OCI-LY7 (cell line): ENCODE measurements at regions not wholly inside any gene's neighbourhood (a gene's known extent, or its start where the extent isn't known, plus 50 kb on each side); places are given as distances from the start of the nearest gene placed in this dataset.

ENCODE experiments used
- BruUV-seq: library from RNA; stranded (reverse); fragments of 400-500 nt; replicated peaks from 2 replicates; lab custom pipeline; 2021; lab: Mats Ljungman, UMichigan
- CTCF ChIA-PET: fragments of 300-600 bp; sonication (Branson Sonifier 250); formaldehyde crosslinking; loops from one replicate; lab custom pipeline; 2022; ENCODE audit warnings: antibody characterized with exemption; ENCODE audit not compliant: unreplicated experiment; lab: Charles Lee
- POLR2A ChIA-PET: fragments of 300-600 bp; sonication (Branson Sonifier 250); formaldehyde crosslinking; loops from one replicate; lab custom pipeline; 2022; ENCODE audit warnings: antibody characterized with exemption; lab: Charles Lee
- DNase-seq: peaks from one replicate; pipeline ENCODE4 v3.0.0-alpha.2; 2015; ENCODE audit warnings: low spot score
- H2AFZ ChIP-seq: fragments of 200-600 bp; sonication (generic), shearing (Covaris generic); 2 replicates; pipeline ENCODE4 v1.6.1; 2014; ENCODE audit warnings: mild to moderate bottlenecking, antibody characterized with exemption, low read length, moderate library complexity
- H3K27ac ChIP-seq: fragments of 200-600 bp; sonication (generic); 2 replicates; pipeline ENCODE4 v1.5.1; 2014; ENCODE audit warnings: mixed run types, low read depth, mild to moderate bottlenecking, moderate library complexity, low read length, inconsistent platforms; ENCODE audit not compliant: poor library complexity, severe bottlenecking
- H3K36me3 ChIP-seq: fragments of 200-600 bp; sonication (generic); 2 replicates; pipeline ENCODE4 v1.6.1; 2014; ENCODE audit warnings: mild to moderate bottlenecking, antibody characterized with exemption, low read length, moderate library complexity, mixed read lengths; ENCODE audit not compliant: insufficient read depth
- H3K4me1 ChIP-seq: fragments of 200-600 bp; sonication (generic); 2 replicates; pipeline ENCODE4 v1.5.1; 2014; ENCODE audit warnings: mild to moderate bottlenecking, low read length; ENCODE audit not compliant: insufficient read depth, poor library complexity, severe bottlenecking
- H3K4me2 ChIP-seq: fragments of 200-600 bp; sonication (generic); 2 replicates; pipeline ENCODE4 v1.6.1; 2014; ENCODE audit warnings: mild to moderate bottlenecking, low read length
- H3K4me3 ChIP-seq: fragments of 200-600 bp; sonication (generic); 2 replicates; pipeline ENCODE4 v1.5.1; 2014; ENCODE audit warnings: mild to moderate bottlenecking, low read depth, low read length; ENCODE audit not compliant: poor library complexity, severe bottlenecking
- H3K79me2 ChIP-seq: fragments of 200-600 bp; sonication (generic); 2 replicates; pipeline ENCODE4 v1.6.1; 2016; ENCODE audit warnings: low read depth, mild to moderate bottlenecking, low read length, moderate library complexity, mixed read lengths; ENCODE audit not compliant: insufficient read depth
- H3K9me2 ChIP-seq: fragments of 200-600 bp; sonication (generic); 2 replicates; pipeline ENCODE4 v1.6.1; 2016; ENCODE audit warnings: mild to moderate bottlenecking, low read length, mixed read lengths; ENCODE audit not compliant: insufficient read depth
- H3K9me3 ChIP-seq: fragments of 200-600 bp; sonication (generic); 2 replicates; pipeline ENCODE4 v1.6.1; 2014; ENCODE audit warnings: mild to moderate bottlenecking, mixed run types, low read length, mixed read lengths
- H4K20me1 ChIP-seq: fragments of 200-600 bp; sonication (generic); 2 replicates; pipeline ENCODE4 v1.6.1; 2014; ENCODE audit warnings: mild to moderate bottlenecking, antibody characterized with exemption, low read length, moderate library complexity, mixed read lengths; ENCODE audit not compliant: insufficient read depth
- CTCF ChIP-seq: fragments of 200-600 bp; sonication (generic); conservative IDR thresholded peaks from 2 replicates; pipeline ENCODE4 v1.5.1; 2014; ENCODE audit warnings: mild to moderate bottlenecking, antibody characterized with exemption, low read length, moderate library complexity, mixed read lengths
- EZH2phosphoT487 ChIP-seq: fragments of 200-600 bp; sonication (generic); IDR thresholded peaks from 2 replicates; pipeline ENCODE4 v1.6.1; 2018; ENCODE audit warnings: low read depth, borderline replicate concordance, mild to moderate bottlenecking, mixed run types, antibody characterized with exemption, low read length, moderate library complexity, mixed read lengths
- intact Hi-C: fragments of 100-400 bp; cut with micrococcal nuclease; formaldehyde crosslinking; loops from one replicate; pipeline ENCODE4 v1.10.0; 2022; ENCODE audit not compliant: unreplicated experiment

- DNase-seq: no peak
- no TSS peak for BruUV-seq
- Histone ChIP-seq H3K9me2 (no peaks in the 10 kb centered on the region), H3K79me2 (no peaks in the 10 kb centered on the region), H3K4me3 (no peak overlapping the region), H3K4me2 (0 out of 2 replicates have a peak overlapping the region, but pooled peaks have one; percentile 7), H2AFZ (no peak overlapping the region), H3K9me3 (no peaks in the 10 kb centered on the region), H3K4me1 (peaks cover 34% of the 10 kb centered on the region), H4K20me1 (no peaks in the 10 kb centered on the region; the same call in 1 of the 2 replicates), H3K36me3 (no peaks in the 10 kb centered on the region), H3K27ac (no peak overlapping the region)
- POLR2A ChIA-PET: interaction anchor here (1.1 kb wide), 1 partner anchor 19 kb away, joined by 3 read pairs; no protein-coding TSS in a partner anchor
- intact Hi-C loops: no loop called here
- no peak for TF ChIP-seq CTCF
- CTCF ChIA-PET: no interaction called here
Measured at GRCh38 chr5:60541980-60542379, 158.0 kb downstream of the DEPDC1B start.

- Histone ChIP-seq H3K27ac (peak overlapping the region; percentile 15), H3K4me3 (no peak overlapping the region), H3K4me2 (peak overlapping the region; percentile 28; the same call in 1 of the 2 replicates), H3K4me1 (peaks cover 34% of the 10 kb centered on the region), H3K79me2 (no peaks in the 10 kb centered on the region), H3K9me2 (no peaks in the 10 kb centered on the region), H3K36me3 (no peaks in the 10 kb centered on the region), H4K20me1 (no peaks in the 10 kb centered on the region; the same call in 1 of the 2 replicates), H3K9me3 (no peaks in the 10 kb centered on the region), H2AFZ (no peak overlapping the region)
- TF ChIP-seq EZH2phosphoT487 (no peak), CTCF (no peak)
- ChIA-PET CTCF (no interaction called here), POLR2A (interaction anchor here (1.1 kb wide), 1 partner anchor 18 kb away, joined by 3 read pairs; no protein-coding TSS in a partner anchor)
- peak; percentile 50 for DNase-seq
- intact Hi-C loops: no loop called here
- no TSS peak for BruUV-seq
Measured at GRCh38 chr5:60540856-60541805, 158.8 kb downstream of the DEPDC1B start.
